CD4-positive, CD25-positive, alpha-beta regulatory T cell (primary cell): ENCODE measurements at regions not wholly inside any gene's neighbourhood (a gene's known extent, or its start where the extent isn't known, plus 50 kb on each side); places are given as distances from the start of the nearest gene placed in this dataset.

ENCODE experiments used
- ATAC-seq, 2 donors: fragments of 150-1000 bp; cut with Tn5 transposase; one replicate each; pipeline ENCODE4 v1.10.0; 2021; ENCODE audit warnings: low read depth in 2 of 2, moderate number of reproducible peaks in 2 of 2, moderate library complexity in 1 of 2
- DNase-seq, 3 donors: peaks; one replicate each; pipeline versions ENCODE4 v3.0.0 to v3.0.0-alpha.2; 2012 to 2022; ENCODE audit warnings: mixed read lengths in 1 of 3
- H3K27ac ChIP-seq: one replicate; pipeline ENCODE4 v1.7.0; 2013; ENCODE audit warnings: mild to moderate bottlenecking, low read length; ENCODE audit not compliant: insufficient read depth, poor library complexity, severe bottlenecking
- H3K27me3 ChIP-seq: one replicate; pipeline ENCODE4 v1.7.0; 2013; ENCODE audit warnings: low read length; ENCODE audit not compliant: control insufficient read depth, insufficient read depth
- H3K36me3 ChIP-seq: one replicate; pipeline ENCODE4 v1.7.0; 2013; ENCODE audit warnings: mild to moderate bottlenecking, low read length, moderate library complexity; ENCODE audit not compliant: control insufficient read depth, insufficient read depth
- H3K4me1 ChIP-seq: 2 replicates; pipeline ENCODE4 v1.7.0; 2013; ENCODE audit warnings: mild to moderate bottlenecking, low read length; ENCODE audit not compliant: insufficient read depth, control insufficient read depth, poor library complexity, severe bottlenecking
- H3K4me3 ChIP-seq: one replicate; pipeline ENCODE4 v1.7.0; 2013; ENCODE audit warnings: low read depth, mild to moderate bottlenecking, low read length, moderate library complexity
- H3K9me3 ChIP-seq, 2 experiments: 1 replicate in 1 of 2; 2 replicates in 1 of 2; pipeline ENCODE4 v1.7.0; 2013; ENCODE audit warnings: low read length in 2 of 2, mild to moderate bottlenecking in 1 of 2, moderate library complexity in 1 of 2; ENCODE audit not compliant: control insufficient read depth in 2 of 2
- H3K27ac Mint-ChIP-seq, 3 donors: one replicate each; pipeline ENCODE4 v1.8.0; 2020 to 2022; ENCODE audit warnings: mild to moderate bottlenecking in 3 of 3, mixed read lengths in 3 of 3, moderate library complexity in 2 of 3
- H3K27me3 Mint-ChIP-seq: one replicate; pipeline ENCODE4 v1.8.0; 2022; ENCODE audit warnings: mild to moderate bottlenecking, mixed read lengths
- H3K36me3 Mint-ChIP-seq: one replicate; pipeline ENCODE4 v1.8.0; 2020; ENCODE audit warnings: mixed read lengths
- H3K4me1 Mint-ChIP-seq, 4 donors: one replicate each; pipeline ENCODE4 v1.8.0; 2020 to 2022; ENCODE audit warnings: mixed read lengths in 4 of 4, mild to moderate bottlenecking in 1 of 4
- H3K4me3 Mint-ChIP-seq, 4 donors: one replicate each; pipeline ENCODE4 v1.8.0; 2020 to 2022; ENCODE audit warnings: mild to moderate bottlenecking in 4 of 4, mixed read lengths in 4 of 4, moderate library complexity in 3 of 4
- H3K9me3 Mint-ChIP-seq, 7 donors: one replicate each; pipeline ENCODE4 v1.8.0; 2020 to 2022; ENCODE audit warnings: mixed read lengths in 7 of 7, mild to moderate bottlenecking in 3 of 7, moderate library complexity in 2 of 7

- no peak overlapping the region for H3K4me3 Mint-ChIP-seq
- no peak overlapping the region for H3K27ac Mint-ChIP-seq
- no peak for ATAC-seq
- no peak for DNase-seq
- no peaks in the 10 kb centered on the region for H3K4me1 Mint-ChIP-seq
- H3K27ac ChIP-seq: no peak overlapping the region
- no peaks in the 10 kb centered on the region for H3K9me3 Mint-ChIP-seq
- no peaks in the 10 kb centered on the region for H3K4me1 ChIP-seq
- H3K36me3 ChIP-seq: no peaks in the 10 kb centered on the region
- H3K27me3 Mint-ChIP-seq: peaks cover 5% of the 10 kb centered on the region
- no peak overlapping the region for H3K4me3 ChIP-seq
- no peaks in the 10 kb centered on the region for H3K27me3 ChIP-seq
- no peaks in the 10 kb centered on the region for H3K36me3 Mint-ChIP-seq
- no peaks in the 10 kb centered on the region for H3K9me3 ChIP-seq
These were observed 81.3 kb upstream of the TNS3 start for GRCh38 chr7:47663213-47663612.

- H3K36me3 Mint-ChIP-seq: no peaks in the 10 kb centered on the region
- H3K4me1 ChIP-seq: no peaks in the 10 kb centered on the region
- no peaks in the 10 kb centered on the region for H3K36me3 ChIP-seq
- no peak for DNase-seq
- H3K4me3 ChIP-seq: no peak overlapping the region
- H3K27me3 ChIP-seq: no peaks in the 10 kb centered on the region
- H3K27ac Mint-ChIP-seq: no peak overlapping the region
- no peak for ATAC-seq
- no peak overlapping the region for H3K4me3 Mint-ChIP-seq
- H3K4me1 Mint-ChIP-seq: no peaks in the 10 kb centered on the region
- no peaks in the 10 kb centered on the region for H3K9me3 ChIP-seq
- no peak overlapping the region for H3K27ac ChIP-seq
- H3K9me3 Mint-ChIP-seq: peaks cover 0 to 4% (median 0%) of the 10 kb centered on the region in 7 donors
- peaks cover 5% of the 10 kb centered on the region for H3K27me3 Mint-ChIP-seq
These were observed 79.3 kb upstream of the TNS3 start for GRCh38 chr7:47661051-47661714.

GRCh38 chr7:47659664-47660462 is 78.0 kb upstream of the TNS3 start:
- peaks cover 5% of the 10 kb centered on the region for H3K27me3 Mint-ChIP-seq
- no peak overlapping the region for H3K4me3 Mint-ChIP-seq
- no peak overlapping the region for H3K27ac Mint-ChIP-seq
- no peak overlapping the region for H3K27ac ChIP-seq
- H3K9me3 ChIP-seq: no peaks in the 10 kb centered on the region
- DNase-seq: no peak
- no peaks in the 10 kb centered on the region for H3K4me1 ChIP-seq
- peaks cover 0 to 4% (median 0%) of the 10 kb centered on the region in 7 donors for H3K9me3 Mint-ChIP-seq
- no peaks in the 10 kb centered on the region for H3K36me3 ChIP-seq
- H3K27me3 ChIP-seq: no peaks in the 10 kb centered on the region
- no peak for ATAC-seq
- H3K36me3 Mint-ChIP-seq: no peaks in the 10 kb centered on the region
- H3K4me1 Mint-ChIP-seq: no peaks in the 10 kb centered on the region
- H3K4me3 ChIP-seq: no peak overlapping the region

- H3K4me1 Mint-ChIP-seq: no peaks in the 10 kb centered on the region
- no peaks in the 10 kb centered on the region for H3K36me3 ChIP-seq
- no peaks in the 10 kb centered on the region for H3K36me3 Mint-ChIP-seq
- no peaks in the 10 kb centered on the region for H3K27me3 ChIP-seq
- H3K4me1 ChIP-seq: no peaks in the 10 kb centered on the region
- H3K9me3 Mint-ChIP-seq: peaks cover 0 to 4% (median 0%) of the 10 kb centered on the region in 7 donors
- H3K4me3 ChIP-seq: no peak overlapping the region
- H3K27ac ChIP-seq: no peak overlapping the region
- ATAC-seq (no peak), DNase-seq (no peak)
- no peaks in the 10 kb centered on the region for H3K9me3 ChIP-seq
- no peak overlapping the region for H3K27ac Mint-ChIP-seq
- H3K27me3 Mint-ChIP-seq: peaks cover 4% of the 10 kb centered on the region
- H3K4me3 Mint-ChIP-seq: no peak overlapping the region
These were observed 77.2 kb upstream of the TNS3 start for GRCh38 chr7:47658886-47659635.

- H3K4me1 ChIP-seq: no peaks in the 10 kb centered on the region
- no peak overlapping the region for H3K27ac ChIP-seq
- H3K27me3 ChIP-seq: no peaks in the 10 kb centered on the region
- DNase-seq (no peak), ATAC-seq (no peak)
- H3K27me3 Mint-ChIP-seq: no peaks in the 10 kb centered on the region
- no peaks in the 10 kb centered on the region for H3K36me3 ChIP-seq
- H3K36me3 Mint-ChIP-seq: no peaks in the 10 kb centered on the region
- no peak overlapping the region for H3K4me3 Mint-ChIP-seq
- peaks cover 0 to 5% (median 0%) of the 10 kb centered on the region in 7 donors for H3K9me3 Mint-ChIP-seq
- H3K4me3 ChIP-seq: no peak overlapping the region
- no peaks in the 10 kb centered on the region for H3K9me3 ChIP-seq
- peaks cover 0 to 2% (median 0%) of the 10 kb centered on the region in 4 donors for H3K4me1 Mint-ChIP-seq
- no peak overlapping the region for H3K27ac Mint-ChIP-seq
These were observed 75.2 kb upstream of the TNS3 start for GRCh38 chr7:47657126-47657525.

- Histone ChIP-seq H3K36me3 (no peaks in the 10 kb centered on the region), H3K9me3 (no peaks in the 10 kb centered on the region), H3K4me3 (no peak overlapping the region), H3K27me3 (no peaks in the 10 kb centered on the region), H3K27ac (no peak overlapping the region), H3K4me1 (no peaks in the 10 kb centered on the region)
- Mint-ChIP-seq H3K36me3 (no peaks in the 10 kb centered on the region), H3K9me3 (peaks cover 0 to 5% (median 0%) of the 10 kb centered on the region in 7 donors), H3K4me3 (no peak overlapping the region), H3K27me3 (no peaks in the 10 kb centered on the region), H3K27ac (no peak overlapping the region), H3K4me1 (peaks cover 0 to 2% (median 0%) of the 10 kb centered on the region in 4 donors)
- no peak for ATAC-seq
- DNase-seq: no peak
These were observed 72.9 kb upstream of the TNS3 start for GRCh38 chr7:47654672-47655298.

GRCh38 chr7:47653550-47654411 is 71.9 kb upstream of the TNS3 start:
- no peak overlapping the region for H3K27ac ChIP-seq
- no peaks in the 10 kb centered on the region for H3K27me3 Mint-ChIP-seq
- H3K9me3 Mint-ChIP-seq: peaks cover 0 to 5% (median 0%) of the 10 kb centered on the region in 7 donors
- no peak overlapping the region for H3K27ac Mint-ChIP-seq
- DNase-seq: no peak
- H3K4me1 Mint-ChIP-seq: peaks cover 0 to 2% (median 0%) of the 10 kb centered on the region in 4 donors
- no peak overlapping the region for H3K4me3 Mint-ChIP-seq
- no peak for ATAC-seq
- no peaks in the 10 kb centered on the region for H3K36me3 Mint-ChIP-seq
- H3K36me3 ChIP-seq: no peaks in the 10 kb centered on the region
- H3K4me3 ChIP-seq: no peak overlapping the region
- H3K27me3 ChIP-seq: no peaks in the 10 kb centered on the region
- no peaks in the 10 kb centered on the region for H3K4me1 ChIP-seq
- H3K9me3 ChIP-seq: no peaks in the 10 kb centered on the region
